Transverse colon (tissue), 4 donors: ENCODE measurements at regions not wholly inside any gene's neighbourhood (a gene's known extent, or its start where the extent isn't known, plus 50 kb on each side); places are given as distances from the start of the nearest gene placed in this dataset.

ENCODE experiments used
- DNase-seq: peaks from one replicate; pipeline ENCODE4 v3.0.0-alpha.2; 2019
- H3K27ac ChIP-seq, 4 donors: fragments of 200-600 bp; sonication (generic); 2 replicates each; pipeline ENCODE4 v1.5.1; 2016 to 2018; ENCODE audit warnings: inconsistent platforms in 4 of 4
- H3K27me3 ChIP-seq: fragments of 200-600 bp; sonication (generic); 2 replicates; pipeline ENCODE4 v1.5.1; 2017; ENCODE audit warnings: inconsistent platforms
- H3K36me3 ChIP-seq, 4 donors: fragments of 200-600 bp; sonication (generic); 2 replicates each; pipeline ENCODE4 v1.5.1; 2017 to 2019; ENCODE audit warnings: inconsistent platforms in 4 of 4
- H3K4me1 ChIP-seq, 4 donors: fragments of 200-600 bp; sonication (generic); 2 replicates each; pipeline ENCODE4 v1.5.1; 2017 to 2020; ENCODE audit warnings: inconsistent platforms in 4 of 4
- H3K4me3 ChIP-seq, 4 donors: fragments of 200-600 bp; sonication (generic); 1 replicate in 1 of 4; 2 replicates in 3 of 4; pipeline versions ENCODE4 v1.5.1 to v1.6.1; 2017 to 2019; ENCODE audit warnings: inconsistent platforms in 4 of 4
- H3K9me3 ChIP-seq, 2 donors: fragments of 200-600 bp; sonication (generic); 2 replicates each; pipeline ENCODE4 v1.5.1; 2017 to 2019; ENCODE audit warnings: inconsistent platforms in 2 of 2
- EP300 ChIP-seq: sonication (generic); formaldehyde crosslinking; IDR thresholded peaks from one replicate; pipeline ENCODE4 v1.6.1; 2017; ENCODE audit warnings: antibody characterized with exemption, low read depth
- POLR2A ChIP-seq: fragments of 450-650 bp; IDR thresholded peaks from one replicate; pipeline ENCODE4 v1.6.1; 2016; ENCODE audit warnings: antibody characterized with exemption, mild to moderate bottlenecking, moderate library complexity
- POLR2AphosphoS5 ChIP-seq, 3 donors: sonication (generic); formaldehyde crosslinking; IDR thresholded peaks; one replicate each; pipeline ENCODE4 v1.6.1; 2016; ENCODE audit warnings: antibody characterized with exemption in 3 of 3
- WGBS, 2 donors: methylation state at CpG; one replicate each; pipeline ENCODE4 v1.1.5; 2018; ENCODE audit warnings: low coverage in 1 of 2; 5-methylcytosine and 5-hydroxymethylcytosine counted together
- in situ Hi-C, 4 donors: fragments of 200-750 bp; cut with MboI; loops; one replicate each; pipeline versions ENCODE4 v1.15.0 to v1.15.1; 2017; ENCODE audit warnings: low sequenced_read_pairs in 3 of 4, low pct_ligation_motif_present in 1 of 4, low pct_unique_long_range_greater_than_20kb in 1 of 4
- intact Hi-C: fragments of 100-400 bp; cut with DNase I; formaldehyde crosslinking; loops from one replicate; pipeline ENCODE4 v1.15.1; 2023; ENCODE audit warnings: low total_unique reads
- TF ChIP-seq, protein P1 (sequence below), 5 experiments: fragments of 200-600 bp in 3 of 5; fragments of 450-650 bp in 2 of 5; sonication (generic) in 3 of 5; IDR thresholded peaks; 1 replicate in 2 of 5; 2 replicates in 3 of 5; pipeline ENCODE4 v1.5.1; 2016 to 2017; ENCODE audit warnings: antibody characterized with exemption in 5 of 5, inconsistent platforms in 3 of 5, mild to moderate bottlenecking in 2 of 5, moderate library complexity in 1 of 5

DNA sequence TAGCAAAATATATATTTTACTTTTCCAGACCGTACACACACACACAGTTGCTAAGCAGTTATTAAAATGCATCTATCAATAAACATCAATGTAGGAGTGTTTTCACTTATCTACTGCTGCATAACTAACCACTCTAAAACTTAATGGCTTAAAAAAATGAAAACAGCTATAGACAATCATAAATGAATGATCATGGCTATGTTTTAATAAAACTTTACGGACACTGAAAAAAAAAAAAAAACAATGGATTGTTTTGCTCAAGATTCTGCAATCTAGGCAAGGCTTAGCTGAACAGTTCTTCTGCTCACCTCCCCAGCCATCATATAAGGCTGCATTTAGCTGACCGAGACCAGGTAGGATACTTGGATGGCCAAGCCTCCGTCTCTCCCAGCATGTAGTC, 125.4 kb upstream of the CCDC28A start:
- Histone ChIP-seq H3K4me3 (no peak overlapping the region), H3K27ac (no peak overlapping the region), H3K36me3 (no peaks in the 10 kb centered on the region), H3K27me3 (no peaks in the 10 kb centered on the region), H3K9me3 (no peaks in the 10 kb centered on the region), H3K4me1 (no peaks in the 10 kb centered on the region)
- DNase-seq, result no peak
- in situ Hi-C loops, result no loop called here
- intact Hi-C loops, result no loop called here
- WGBS, 2 donors, result 92 to 100% methylated on average over 3 to 4 of the region's 4 CpGs
- no peak for TF ChIP-seq POLR2AphosphoS5 (IDR thresholded peaks at IDR 0.05)
- no peak for TF ChIP-seq EP300
- TF ChIP-seq POLR2A, result no peak
- TF ChIP-seq, protein P1, sequence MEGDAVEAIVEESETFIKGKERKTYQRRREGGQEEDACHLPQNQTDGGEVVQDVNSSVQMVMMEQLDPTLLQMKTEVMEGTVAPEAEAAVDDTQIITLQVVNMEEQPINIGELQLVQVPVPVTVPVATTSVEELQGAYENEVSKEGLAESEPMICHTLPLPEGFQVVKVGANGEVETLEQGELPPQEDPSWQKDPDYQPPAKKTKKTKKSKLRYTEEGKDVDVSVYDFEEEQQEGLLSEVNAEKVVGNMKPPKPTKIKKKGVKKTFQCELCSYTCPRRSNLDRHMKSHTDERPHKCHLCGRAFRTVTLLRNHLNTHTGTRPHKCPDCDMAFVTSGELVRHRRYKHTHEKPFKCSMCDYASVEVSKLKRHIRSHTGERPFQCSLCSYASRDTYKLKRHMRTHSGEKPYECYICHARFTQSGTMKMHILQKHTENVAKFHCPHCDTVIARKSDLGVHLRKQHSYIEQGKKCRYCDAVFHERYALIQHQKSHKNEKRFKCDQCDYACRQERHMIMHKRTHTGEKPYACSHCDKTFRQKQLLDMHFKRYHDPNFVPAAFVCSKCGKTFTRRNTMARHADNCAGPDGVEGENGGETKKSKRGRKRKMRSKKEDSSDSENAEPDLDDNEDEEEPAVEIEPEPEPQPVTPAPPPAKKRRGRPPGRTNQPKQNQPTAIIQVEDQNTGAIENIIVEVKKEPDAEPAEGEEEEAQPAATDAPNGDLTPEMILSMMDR (IDR thresholded peaks at IDR 0.05), result no peak

GRCh38 chr6:138651491-138651890, 122.1 kb upstream of the CCDC28A start:
- TF ChIP-seq POLR2A, result no peak
- no peak for TF ChIP-seq POLR2AphosphoS5 (IDR thresholded peaks at IDR 0.05)
- TF ChIP-seq EP300, result no peak
- TF ChIP-seq, protein P1 (IDR thresholded peaks at IDR 0.05), result no peak
- H3K27me3 ChIP-seq, result no peaks in the 10 kb centered on the region
- no peak overlapping the region for H3K4me3 ChIP-seq
- WGBS, 2 donors, result 96 to 97% methylated on average over 4 of the region's 4 CpGs
- no peaks in the 10 kb centered on the region for H3K9me3 ChIP-seq
- no peak overlapping the region for H3K27ac ChIP-seq
- no peaks in the 10 kb centered on the region for H3K36me3 ChIP-seq
- no peak for DNase-seq
- in situ Hi-C loops, result no loop called here
- peaks cover 0 to 6% (median 0%) of the 10 kb centered on the region in 4 donors for H3K4me1 ChIP-seq
- intact Hi-C loops, result no loop called here

DNA sequence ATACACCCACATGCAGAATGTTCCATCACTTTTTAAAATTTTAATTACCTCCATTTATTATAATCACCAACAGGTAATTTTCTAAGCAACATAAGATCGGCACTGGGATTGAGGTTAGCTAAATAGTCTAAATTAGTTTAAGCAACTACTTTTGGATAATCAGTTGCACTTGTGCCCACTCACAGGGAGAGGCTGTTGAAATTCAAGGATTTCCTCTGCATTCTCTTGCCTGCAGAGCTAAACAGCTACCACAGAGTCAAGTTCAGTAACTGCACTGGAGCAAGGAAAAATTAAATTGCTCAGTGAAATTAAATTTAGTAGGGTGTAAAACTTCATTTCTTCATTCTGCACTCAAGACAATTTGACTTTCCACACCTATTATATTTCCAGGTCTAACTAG, 120.7 kb upstream of the CCDC28A start:
- no peaks in the 10 kb centered on the region for H3K36me3 ChIP-seq
- no peak overlapping the region for H3K27ac ChIP-seq
- H3K4me3 ChIP-seq, result no peak overlapping the region
- intact Hi-C loops (no loop called here), in situ Hi-C loops (no loop called here)
- 77 to 89% methylated on average over 1 of the region's 1 CpG for WGBS, 2 donors
- H3K4me1 ChIP-seq, result peaks cover 0 to 6% (median 0%) of the 10 kb centered on the region in 4 donors
- H3K9me3 ChIP-seq, result no peaks in the 10 kb centered on the region
- no peaks in the 10 kb centered on the region for H3K27me3 ChIP-seq
- DNase-seq, result no peak
- TF ChIP-seq POLR2AphosphoS5 (IDR thresholded peaks at IDR 0.05) (no peak), POLR2A (no peak), EP300 (no peak)
- TF ChIP-seq, protein P1 (IDR thresholded peaks at IDR 0.05), result no peak

- Histone ChIP-seq H3K9me3 (no peaks in the 10 kb centered on the region), H3K4me3 (no peak overlapping the region), H3K36me3 (no peaks in the 10 kb centered on the region), H3K27ac (no peak overlapping the region), H3K4me1 (peaks cover 0 to 6% (median 0%) of the 10 kb centered on the region in 4 donors), H3K27me3 (no peaks in the 10 kb centered on the region)
- intact Hi-C loops, result no loop called here
- in situ Hi-C loops, result no loop called here
- DNase-seq, result no peak
- WGBS, 2 donors, result 62 to 84% methylated on average over 2 to 6 of the region's 6 CpGs
- TF ChIP-seq, protein P1 (IDR thresholded peaks at IDR 0.05), result no peak
- TF ChIP-seq POLR2A (no peak), POLR2AphosphoS5 (IDR thresholded peaks at IDR 0.05) (no peak), EP300 (no peak)
Measured at GRCh38 chr6:138653435-138653834, 120.1 kb upstream of the CCDC28A start.
